Lower leg skin (tissue), 3 donors: ENCODE measurements at regions not wholly inside any gene's neighbourhood (a gene's known extent, or its start where the extent isn't known, plus 50 kb on each side); places are given as distances from the start of the nearest gene placed in this dataset.

ENCODE experiments used
- CTCF ChIP-seq, 3 donors: fragments of 450-650 bp; IDR thresholded peaks; one replicate each; pipeline ENCODE4 v1.5.1; 2016; ENCODE audit warnings: antibody characterized with exemption in 3 of 3, mild to moderate bottlenecking in 3 of 3, moderate library complexity in 2 of 3
- POLR2A ChIP-seq, 2 donors: fragments of 450-650 bp; IDR thresholded peaks; one replicate each; pipeline ENCODE4 v1.6.1; 2016 to 2017; ENCODE audit warnings: antibody characterized with exemption in 2 of 2, mild to moderate bottlenecking in 1 of 2, moderate library complexity in 1 of 2

DNA sequence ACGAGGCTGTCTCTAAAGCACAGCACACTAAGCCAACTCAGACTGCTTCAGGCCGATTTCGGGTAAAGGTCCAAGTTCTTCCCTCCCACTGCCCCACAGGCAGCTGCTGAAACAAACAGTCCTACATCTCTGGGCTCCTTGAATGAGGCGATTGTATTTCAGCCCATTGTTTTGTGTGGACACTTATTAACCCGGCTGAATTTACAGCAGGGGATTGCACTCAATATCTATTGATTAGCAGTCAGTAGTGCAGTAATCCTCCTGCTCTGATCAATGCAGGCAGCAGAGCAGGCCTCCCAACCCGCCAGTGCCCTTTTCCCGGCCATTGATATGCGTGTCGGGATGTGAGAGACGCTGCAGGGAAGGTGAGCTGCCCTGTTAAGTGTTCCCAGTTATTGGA, 330.1 kb downstream of the CMPK2 start:
- no peak for TF ChIP-seq CTCF (IDR thresholded peaks at IDR 0.05)
- no peak for TF ChIP-seq POLR2A (IDR thresholded peaks at IDR 0.05)
